ENCODE measurements at regions not wholly inside any gene's neighbourhood (a gene's known extent, or its start where the extent isn't known, plus 50 kb on each side); places are given as distances from the start of the nearest gene placed in this dataset.

DNA sequence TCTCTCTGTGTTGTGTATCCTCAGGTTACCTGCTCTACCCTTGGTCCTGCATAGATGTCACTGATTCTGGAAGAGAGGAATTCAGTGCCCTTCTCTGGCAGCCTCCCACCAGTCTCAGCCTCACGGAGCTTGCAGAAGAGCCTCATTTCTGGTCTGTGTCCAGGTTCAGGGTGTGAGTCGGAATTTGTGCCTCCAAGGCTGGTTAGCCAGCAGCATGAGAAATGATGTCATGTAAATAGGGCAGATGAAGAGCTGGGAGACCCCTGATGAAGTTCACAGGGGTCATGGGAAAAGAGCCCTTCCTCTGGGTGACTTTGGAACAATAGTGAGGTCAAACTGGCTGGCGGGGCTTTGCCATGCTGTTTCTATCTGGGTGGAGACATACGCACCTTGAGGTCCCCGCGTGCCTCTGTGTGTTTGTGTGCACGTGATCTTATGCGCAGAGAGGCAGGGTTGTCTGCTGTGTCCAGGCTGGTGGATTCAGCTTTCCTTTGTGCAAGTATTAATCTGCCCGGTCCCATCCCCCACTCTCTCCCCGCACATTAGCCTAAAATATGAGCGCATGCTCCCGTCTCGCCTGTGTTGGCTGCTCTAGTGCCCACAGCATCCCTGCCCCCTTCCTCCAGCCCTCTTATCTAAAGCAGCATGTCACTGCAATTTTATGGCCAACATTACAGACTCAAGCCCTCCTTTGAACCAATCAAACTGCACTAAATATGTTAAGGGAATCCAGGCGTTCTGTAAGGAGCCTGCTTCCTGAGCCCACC lies 256.3 kb upstream of the ZFHX3 start:
- 48% methylated on average over 14 of the region's 14 CpGs for WGBS (ENCODE audit: low lambda C conversion rate, missing lambda C conversion rate)
- no peak overlapping the region for H3K27ac ChIP-seq
- no peaks in the 10 kb centered on the region for H3K4me1 ChIP-seq (ENCODE audit: insufficient read depth)
- no peaks in the 10 kb centered on the region for H3K79me2 ChIP-seq
- H3K9me2 ChIP-seq (replicated peaks; ENCODE audit: insufficient read depth): no peaks in the 10 kb centered on the region
- peak; percentile 17 for DNase-seq (ENCODE audit: low spot score)
- H3K27me3 ChIP-seq: no peaks in the 10 kb centered on the region
- no peak overlapping the region for H3K4me3 ChIP-seq
- no peaks in the 10 kb centered on the region for H3K36me3 ChIP-seq (replicated peaks; ENCODE audit: insufficient read depth, low read depth)
- H3K9me3 ChIP-seq (ENCODE audit: low read depth): no peaks in the 10 kb centered on the region
- no peaks in the 10 kb centered on the region for H4K20me1 ChIP-seq (ENCODE audit: insufficient read depth, poor library complexity, severe bottlenecking)
- H3K4me2 ChIP-seq: peak overlapping the region; percentile 17
- no peak overlapping the region for H2AFZ ChIP-seq
- no peak for TF ChIP-seq EZH2phosphoT487 (IDR thresholded peaks at IDR 0.05; ENCODE audit: low read depth, severe bottlenecking, unreplicated experiment)
- TF ChIP-seq, protein P1, sequence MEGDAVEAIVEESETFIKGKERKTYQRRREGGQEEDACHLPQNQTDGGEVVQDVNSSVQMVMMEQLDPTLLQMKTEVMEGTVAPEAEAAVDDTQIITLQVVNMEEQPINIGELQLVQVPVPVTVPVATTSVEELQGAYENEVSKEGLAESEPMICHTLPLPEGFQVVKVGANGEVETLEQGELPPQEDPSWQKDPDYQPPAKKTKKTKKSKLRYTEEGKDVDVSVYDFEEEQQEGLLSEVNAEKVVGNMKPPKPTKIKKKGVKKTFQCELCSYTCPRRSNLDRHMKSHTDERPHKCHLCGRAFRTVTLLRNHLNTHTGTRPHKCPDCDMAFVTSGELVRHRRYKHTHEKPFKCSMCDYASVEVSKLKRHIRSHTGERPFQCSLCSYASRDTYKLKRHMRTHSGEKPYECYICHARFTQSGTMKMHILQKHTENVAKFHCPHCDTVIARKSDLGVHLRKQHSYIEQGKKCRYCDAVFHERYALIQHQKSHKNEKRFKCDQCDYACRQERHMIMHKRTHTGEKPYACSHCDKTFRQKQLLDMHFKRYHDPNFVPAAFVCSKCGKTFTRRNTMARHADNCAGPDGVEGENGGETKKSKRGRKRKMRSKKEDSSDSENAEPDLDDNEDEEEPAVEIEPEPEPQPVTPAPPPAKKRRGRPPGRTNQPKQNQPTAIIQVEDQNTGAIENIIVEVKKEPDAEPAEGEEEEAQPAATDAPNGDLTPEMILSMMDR (IDR thresholded peaks at IDR 0.05; ENCODE audit: poor library complexity): no peak
- no peak for TF ChIP-seq EZH2 (IDR thresholded peaks at IDR 0.05; ENCODE audit: borderline replicate concordance)

DNA sequence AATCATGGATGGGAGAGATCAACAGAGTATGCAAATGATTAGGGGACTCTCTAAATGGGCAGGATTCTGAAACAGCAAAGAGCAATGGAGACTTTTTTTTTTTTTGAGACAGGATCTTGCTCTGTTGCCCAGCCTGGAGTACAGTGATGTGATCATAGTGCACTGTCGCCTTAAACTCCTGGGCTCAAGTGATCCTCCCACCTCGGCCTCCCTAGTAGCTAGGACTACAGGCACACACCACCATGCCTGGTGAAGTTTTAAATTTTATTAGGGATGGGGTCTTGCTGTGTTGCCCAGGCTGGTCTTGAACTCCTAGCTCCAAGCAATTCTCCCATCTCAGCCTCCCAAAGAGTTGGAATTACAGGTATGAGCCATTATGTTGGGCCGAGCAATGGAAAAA lies 255.0 kb upstream of the ZFHX3 start:
- H3K27me3 ChIP-seq: no peaks in the 10 kb centered on the region
- no peaks in the 10 kb centered on the region for H3K36me3 ChIP-seq (replicated peaks; ENCODE audit: insufficient read depth, low read depth)
- no peak overlapping the region for H3K27ac ChIP-seq
- no peak for TF ChIP-seq EZH2phosphoT487 (IDR thresholded peaks at IDR 0.05; ENCODE audit: low read depth, severe bottlenecking, unreplicated experiment)
- TF ChIP-seq, protein P1 (IDR thresholded peaks at IDR 0.05; ENCODE audit: poor library complexity): no peak
- TF ChIP-seq EZH2 (IDR thresholded peaks at IDR 0.05; ENCODE audit: borderline replicate concordance): no peak
- no peak overlapping the region for H3K4me3 ChIP-seq
- no peak overlapping the region for H3K4me2 ChIP-seq
- no peaks in the 10 kb centered on the region for H3K79me2 ChIP-seq
- 91% methylated on average over 3 of the region's 3 CpGs for WGBS (ENCODE audit: low lambda C conversion rate, missing lambda C conversion rate)
- H3K4me1 ChIP-seq (ENCODE audit: insufficient read depth): no peaks in the 10 kb centered on the region
- DNase-seq (ENCODE audit: low spot score): no peak
- H4K20me1 ChIP-seq (ENCODE audit: insufficient read depth, poor library complexity, severe bottlenecking): no peaks in the 10 kb centered on the region
- no peak overlapping the region for H2AFZ ChIP-seq
- H3K9me3 ChIP-seq (ENCODE audit: low read depth): no peaks in the 10 kb centered on the region
- H3K9me2 ChIP-seq (replicated peaks; ENCODE audit: insufficient read depth): no peaks in the 10 kb centered on the region

DNA sequence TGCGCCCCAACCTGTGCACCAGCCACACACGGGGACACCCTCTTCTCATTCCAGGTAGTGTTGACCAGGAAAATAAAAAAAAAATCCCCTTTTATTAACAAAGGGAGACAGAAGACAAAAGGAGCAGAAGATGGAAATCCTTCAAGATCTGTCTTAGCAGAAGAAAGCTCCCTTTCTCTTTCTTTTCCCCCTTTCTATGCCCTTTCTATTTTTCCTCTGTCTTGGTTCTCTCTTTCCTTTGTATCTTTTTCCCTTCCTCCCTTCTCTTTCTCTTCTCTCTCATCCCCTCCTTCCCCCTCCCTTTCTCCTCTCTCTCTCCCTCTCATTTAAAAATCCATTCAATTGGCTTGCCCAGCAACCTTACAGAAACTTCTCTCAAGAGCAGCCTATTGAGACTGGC lies 254.1 kb upstream of the ZFHX3 start:
- H3K27me3 ChIP-seq: no peaks in the 10 kb centered on the region
- no peak overlapping the region for H3K4me3 ChIP-seq
- H2AFZ ChIP-seq: no peak overlapping the region
- H3K9me2 ChIP-seq (replicated peaks; ENCODE audit: insufficient read depth): no peaks in the 10 kb centered on the region
- no peaks in the 10 kb centered on the region for H3K79me2 ChIP-seq
- H3K36me3 ChIP-seq (replicated peaks; ENCODE audit: insufficient read depth, low read depth): no peaks in the 10 kb centered on the region
- no peak overlapping the region for H3K4me2 ChIP-seq
- TF ChIP-seq, protein P1 (IDR thresholded peaks at IDR 0.05; ENCODE audit: poor library complexity): no peak
- TF ChIP-seq EZH2 (IDR thresholded peaks at IDR 0.05; ENCODE audit: borderline replicate concordance): no peak
- TF ChIP-seq EZH2phosphoT487 (IDR thresholded peaks at IDR 0.05; ENCODE audit: low read depth, severe bottlenecking, unreplicated experiment): no peak
- 83% methylated on average over 2 of the region's 2 CpGs for WGBS (ENCODE audit: low lambda C conversion rate, missing lambda C conversion rate)
- DNase-seq (ENCODE audit: low spot score): no peak
- H3K9me3 ChIP-seq (ENCODE audit: low read depth): no peaks in the 10 kb centered on the region
- no peak overlapping the region for H3K27ac ChIP-seq
- no peaks in the 10 kb centered on the region for H3K4me1 ChIP-seq (ENCODE audit: insufficient read depth)
- H4K20me1 ChIP-seq (ENCODE audit: insufficient read depth, poor library complexity, severe bottlenecking): no peaks in the 10 kb centered on the region
